ENCODE measurements at regions not wholly inside any gene's neighbourhood (a gene's known extent, or its start where the extent isn't known, plus 50 kb on each side); places are given as distances from the start of the nearest gene placed in this dataset.

- TF ChIP-seq, protein P1, sequence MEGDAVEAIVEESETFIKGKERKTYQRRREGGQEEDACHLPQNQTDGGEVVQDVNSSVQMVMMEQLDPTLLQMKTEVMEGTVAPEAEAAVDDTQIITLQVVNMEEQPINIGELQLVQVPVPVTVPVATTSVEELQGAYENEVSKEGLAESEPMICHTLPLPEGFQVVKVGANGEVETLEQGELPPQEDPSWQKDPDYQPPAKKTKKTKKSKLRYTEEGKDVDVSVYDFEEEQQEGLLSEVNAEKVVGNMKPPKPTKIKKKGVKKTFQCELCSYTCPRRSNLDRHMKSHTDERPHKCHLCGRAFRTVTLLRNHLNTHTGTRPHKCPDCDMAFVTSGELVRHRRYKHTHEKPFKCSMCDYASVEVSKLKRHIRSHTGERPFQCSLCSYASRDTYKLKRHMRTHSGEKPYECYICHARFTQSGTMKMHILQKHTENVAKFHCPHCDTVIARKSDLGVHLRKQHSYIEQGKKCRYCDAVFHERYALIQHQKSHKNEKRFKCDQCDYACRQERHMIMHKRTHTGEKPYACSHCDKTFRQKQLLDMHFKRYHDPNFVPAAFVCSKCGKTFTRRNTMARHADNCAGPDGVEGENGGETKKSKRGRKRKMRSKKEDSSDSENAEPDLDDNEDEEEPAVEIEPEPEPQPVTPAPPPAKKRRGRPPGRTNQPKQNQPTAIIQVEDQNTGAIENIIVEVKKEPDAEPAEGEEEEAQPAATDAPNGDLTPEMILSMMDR (IDR thresholded peaks at IDR 0.05; ENCODE audit: low read depth, low read length, missing control alignments): no peak
- no peak overlapping the region for H3K4me3 ChIP-seq (ENCODE audit: low read depth, low read length)
- DNase-seq (ENCODE audit: low read depth): no peak
Measured at GRCh38 chr1:18055156-18055555, 52.4 kb upstream of the IGSF21 start.

GRCh38 chr1:18056545-18056944, 51.1 kb upstream of the IGSF21 start:
- H3K4me3 ChIP-seq (ENCODE audit: low read depth, low read length): no peak overlapping the region
- TF ChIP-seq, protein P1 (IDR thresholded peaks at IDR 0.05; ENCODE audit: low read depth, low read length, missing control alignments): no peak
- DNase-seq (ENCODE audit: low read depth): no peak

DNA sequence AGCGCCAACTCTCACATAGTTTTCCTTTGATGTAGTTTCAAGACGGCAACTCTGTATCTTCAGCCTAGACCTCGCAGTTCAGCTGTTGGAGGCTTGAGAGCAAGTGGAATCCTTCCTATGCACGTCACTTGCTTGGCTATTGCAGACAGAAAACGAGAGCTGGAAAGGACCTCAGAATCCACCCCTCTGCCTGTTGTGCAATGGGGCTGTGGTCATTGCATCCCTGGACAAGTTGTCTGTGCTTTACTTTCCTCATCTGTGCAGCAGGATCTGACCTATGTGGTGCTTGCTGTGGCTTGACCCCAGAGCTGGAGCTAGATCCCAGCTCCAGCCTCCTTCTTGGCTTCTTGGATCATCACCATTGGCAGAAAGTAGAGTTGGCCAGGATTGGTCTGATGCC, 50.0 kb upstream of the IGSF21 start:
- TF ChIP-seq, protein P1 (IDR thresholded peaks at IDR 0.05; ENCODE audit: low read depth, low read length, missing control alignments): no peak
- no peak for DNase-seq (ENCODE audit: low read depth)
- H3K4me3 ChIP-seq (ENCODE audit: low read depth, low read length): no peak overlapping the region

All from GM12864 (cell line).